Right lobe of liver (tissue), 6 donors: ENCODE measurements at regions not wholly inside any gene's neighbourhood (a gene's known extent, or its start where the extent isn't known, plus 50 kb on each side); places are given as distances from the start of the nearest gene placed in this dataset.

Source experiments
- ATAC-seq, 4 donors: fragments of 200-7000 bp; cut with Tn5 transposase; one replicate each; pipeline ENCODE4 v1.9.1; 2020; ENCODE audit warnings: mild to moderate bottlenecking in 4 of 4, moderate library complexity in 4 of 4
- DNase-seq, 3 donors: peaks; one replicate each; pipeline ENCODE4 v3.0.0-alpha.2; 2020
- H3K27ac ChIP-seq, 3 donors: fragments of 200-600 bp; one replicate each; pipeline ENCODE4 v1.8.0; 2022
- H3K27me3 ChIP-seq, 2 donors: fragments of 200-600 bp; one replicate each; pipeline ENCODE4 v1.8.0; 2022
- H3K36me3 ChIP-seq, 4 donors: fragments of 200-600 bp; sonication (generic) in 1 of 4; one replicate each; pipeline versions ENCODE4 v1.5.1 to v1.8.0; 2017 to 2022; ENCODE audit warnings: control low read depth in 1 of 4
- H3K4me1 ChIP-seq, 4 donors: fragments of 200-600 bp; sonication (generic) in 1 of 4; one replicate each; pipeline versions ENCODE4 v1.5.1 to v1.8.0; 2017 to 2022; ENCODE audit warnings: control low read depth in 1 of 4
- H3K4me3 ChIP-seq, 3 donors: fragments of 200-600 bp; one replicate each; pipeline ENCODE4 v1.8.0; 2022
- H3K9me3 ChIP-seq, 4 donors: fragments of 200-600 bp; sonication (generic) in 1 of 4; one replicate each; pipeline versions ENCODE4 v1.5.1 to v1.8.0; 2017 to 2022; ENCODE audit warnings: control low read depth in 1 of 4
- CTCF ChIP-seq, 4 donors: fragments of 200-600 bp in 3 of 4; fragments of 450-650 bp in 1 of 4; IDR thresholded peaks; one replicate each; pipeline versions ENCODE4 v1.5.1 to v1.8.0; 2016 to 2022; ENCODE audit warnings: antibody characterized with exemption in 4 of 4, mild to moderate bottlenecking in 2 of 4
- POLR2A ChIP-seq: fragments of 450-650 bp; IDR thresholded peaks from one replicate; pipeline ENCODE4 v1.6.1; 2017; ENCODE audit warnings: antibody characterized with exemption, mild to moderate bottlenecking
- WGBS: methylation state at CpG from one replicate; pipeline ENCODE4 v1.1.6; 2018; ENCODE audit warnings: low coverage, low lambda C conversion rate; ENCODE audit not compliant: insufficient coverage; ENCODE audit errors: missing lambda C conversion rate; 5-methylcytosine and 5-hydroxymethylcytosine counted together
- intact Hi-C, 2 donors: fragments of 100-400 bp; cut with DNase I; formaldehyde crosslinking; loops; one replicate each; pipeline versions ENCODE4 v1.11.2 to v1.14.1; 2022
- donor health status: DM: no; HTN: yes; CAD: no.
- donor health status: DM: no; HTN: no; CAD: no.
- donor health status: DM: no; HTN: no; CAD: no.
- donor health status: DM: no; HTN: yes; CAD: no.
- donor health status: DM: no; HTN: yes; CAD: no.

- no peaks in the 10 kb centered on the region for H3K27me3 ChIP-seq
- intact Hi-C loops = no loop called here
- H3K9me3 ChIP-seq = no peaks in the 10 kb centered on the region
- H3K4me1 ChIP-seq = no peaks in the 10 kb centered on the region
- no peak overlapping the region for H3K4me3 ChIP-seq
- ATAC-seq = no peak
- no peak for DNase-seq
- H3K27ac ChIP-seq = no peak overlapping the region
- TF ChIP-seq CTCF (IDR thresholded peaks at IDR 0.05) (no peak), POLR2A (no peak)
- H3K36me3 ChIP-seq = no peaks in the 10 kb centered on the region
Measured at GRCh38 chr2:157172239-157172638, 85.3 kb upstream of the GALNT5 start.

GRCh38 chr2:157172866-157173578, 84.5 kb upstream of the GALNT5 start:
- intact Hi-C loops = no loop called here
- WGBS = 67% methylated on average over 3 of the region's 3 CpGs
- TF ChIP-seq CTCF (IDR thresholded peaks at IDR 0.05) (no peak), POLR2A (no peak)

GRCh38 chr2:157173740-157174184, 83.7 kb upstream of the GALNT5 start:
- WGBS = 64% methylated on average over 5 of the region's 5 CpGs
- no peak for DNase-seq
- no peak overlapping the region for H3K27ac ChIP-seq
- H3K4me3 ChIP-seq = no peak overlapping the region
- peak in 1 of 4 donors; percentile 25 for ATAC-seq
- intact Hi-C loops = no loop called here
- no peaks in the 10 kb centered on the region for H3K27me3 ChIP-seq
- H3K9me3 ChIP-seq = no peaks in the 10 kb centered on the region
- TF ChIP-seq CTCF (IDR thresholded peaks at IDR 0.05) (no peak), POLR2A (no peak)
- no peaks in the 10 kb centered on the region for H3K4me1 ChIP-seq
- H3K36me3 ChIP-seq = no peaks in the 10 kb centered on the region

More at GRCh38 chr2:157172866-157173578, 84.5 kb upstream of the GALNT5 start:
- no peaks in the 10 kb centered on the region for H3K9me3 ChIP-seq
- H3K4me1 ChIP-seq = no peaks in the 10 kb centered on the region
- no peak overlapping the region for H3K4me3 ChIP-seq
- H3K27me3 ChIP-seq = no peaks in the 10 kb centered on the region
- ATAC-seq = no peak
- DNase-seq = no peak
- H3K27ac ChIP-seq = no peak overlapping the region
- no peaks in the 10 kb centered on the region for H3K36me3 ChIP-seq

GRCh38 chr2:157174321-157174720, 83.2 kb upstream of the GALNT5 start:
- DNase-seq (no peak), ATAC-seq (no peak)
- intact Hi-C loops = no loop called here
- TF ChIP-seq POLR2A = no peak
- TF ChIP-seq CTCF (IDR thresholded peaks at IDR 0.05) = no peak
- Histone ChIP-seq H3K27me3 (no peaks in the 10 kb centered on the region), H3K9me3 (no peaks in the 10 kb centered on the region), H3K27ac (no peak overlapping the region), H3K4me1 (no peaks in the 10 kb centered on the region), H3K36me3 (no peaks in the 10 kb centered on the region), H3K4me3 (no peak overlapping the region)
- WGBS = 77% methylated on average over 2 of the region's 2 CpGs
